Neural cell (in vitro differentiated cells): ENCODE measurements at regions not wholly inside any gene's neighbourhood (a gene's known extent, or its start where the extent isn't known, plus 50 kb on each side); places are given as distances from the start of the nearest gene placed in this dataset.

Experiments
- H2AFZ ChIP-seq: fragments of 200-600, 300-800 bp; sonication (generic), shearing (Covaris generic); 2 replicates; pipeline ENCODE4 v1.6.0; 2014; ENCODE audit warnings: low read depth, mild to moderate bottlenecking, antibody characterized with exemption, low read length, moderate library complexity
- H3F3A ChIP-seq: fragments of 200-600 bp; shearing (Covaris generic); 2 replicates; pipeline ENCODE4 v1.6.1; 2016; ENCODE audit warnings: mild to moderate bottlenecking, moderate library complexity, mixed read lengths, antibody characterized with exemption, low read length; ENCODE audit not compliant: insufficient read depth, poor library complexity, severe bottlenecking
- H3K27ac ChIP-seq: fragments of 200-600, 300-800 bp; sonication (generic), shearing (Covaris generic); 2 replicates; pipeline ENCODE4 v1.5.1; 2014; ENCODE audit warnings: mild to moderate bottlenecking, low read length, moderate library complexity
- H3K27me3 ChIP-seq: fragments of 300-800, 200-600 bp; sonication (generic), shearing (Covaris generic); 2 replicates; pipeline ENCODE4 v1.6.0; 2014; ENCODE audit warnings: mild to moderate bottlenecking, low read depth, low read length, moderate library complexity; ENCODE audit not compliant: insufficient read depth
- H3K36me3 ChIP-seq: fragments of 300-800, 200-600 bp; sonication (generic), shearing (Covaris generic); 2 replicates; pipeline ENCODE4 v1.5.1; 2014; ENCODE audit warnings: mild to moderate bottlenecking, antibody characterized with exemption, low read length, moderate library complexity; ENCODE audit not compliant: insufficient read depth
- H3K4me2 ChIP-seq: fragments of 300-800, 200-600 bp; sonication (generic), shearing (Covaris generic); 2 replicates; pipeline ENCODE4 v1.6.0; 2014; ENCODE audit warnings: mild to moderate bottlenecking, low read length
- H3K4me3 ChIP-seq: fragments of 300-800, 200-600 bp; sonication (generic), shearing (Covaris generic); 2 replicates; pipeline ENCODE4 v1.5.1; 2014; ENCODE audit warnings: mild to moderate bottlenecking, low read length, moderate library complexity
- H3K79me2 ChIP-seq: fragments of 200-600 bp; shearing (Covaris generic); replicated peaks from 2 replicates; pipeline ENCODE4 v1.6.0; 2014; ENCODE audit warnings: mild to moderate bottlenecking, low read length, moderate library complexity; ENCODE audit not compliant: insufficient read depth
- H3K9ac ChIP-seq: fragments of 300-800, 200-600 bp; sonication (generic), shearing (Covaris generic); 2 replicates; pipeline ENCODE4 v1.6.1; 2016; ENCODE audit warnings: mild to moderate bottlenecking, low read length, mixed read lengths
- H3K9me2 ChIP-seq: fragments of 200-600 bp; shearing (Covaris generic); 2 replicates; pipeline ENCODE4 v1.6.1; 2016; ENCODE audit warnings: mild to moderate bottlenecking, low read length, mixed read lengths; ENCODE audit not compliant: insufficient read depth
- H3K9me3 ChIP-seq: fragments of 200-600, 300-800 bp; sonication (generic), shearing (Covaris generic); 2 replicates; pipeline ENCODE4 v1.6.1; 2016; ENCODE audit warnings: mild to moderate bottlenecking, mixed run types, low read length, moderate library complexity, mixed read lengths
- H4K20me1 ChIP-seq: fragments of 200-600 bp; shearing (Covaris generic); 2 replicates; pipeline ENCODE4 v1.6.1; 2016; ENCODE audit warnings: mild to moderate bottlenecking, mixed run types; ENCODE audit not compliant: insufficient read depth
- CTCF ChIP-seq: fragments of 450-650 bp; IDR thresholded peaks from 2 replicates; pipeline ENCODE4 v1.5.1; 2014; ENCODE audit warnings: antibody characterized with exemption, mild to moderate bottlenecking, moderate library complexity; ENCODE audit not compliant: poor library complexity, severe bottlenecking
- EP300 ChIP-seq: fragments of 450-650 bp; conservative IDR thresholded peaks from 2 replicates; pipeline ENCODE4 v1.6.1; 2014; ENCODE audit warnings: antibody characterized with exemption, mild to moderate bottlenecking, moderate library complexity; ENCODE audit not compliant: poor library complexity, severe bottlenecking
- EZH2 ChIP-seq: fragments of 200-600, 300-800 bp; shearing (Covaris generic), sonication (generic); IDR thresholded peaks from 2 replicates; pipeline ENCODE4 v1.6.1; 2014; ENCODE audit warnings: antibody characterized with exemption, low read length, borderline replicate concordance, mild to moderate bottlenecking; ENCODE audit not compliant: insufficient read depth, poor library complexity, severe bottlenecking
- MXI1 ChIP-seq: fragments of 450-650 bp; conservative IDR thresholded peaks from 2 replicates; pipeline ENCODE4 v1.6.1; 2014; ENCODE audit warnings: antibody characterized with exemption, mild to moderate bottlenecking; ENCODE audit not compliant: poor library complexity, severe bottlenecking
- POLR2AphosphoS5 ChIP-seq: IDR thresholded peaks from 2 replicates; pipeline ENCODE4 v1.6.1; 2012
- RAD21 ChIP-seq: fragments of 450-650 bp; conservative IDR thresholded peaks from 2 replicates; pipeline ENCODE4 v1.6.1; 2014; ENCODE audit warnings: antibody characterized with exemption, mild to moderate bottlenecking, moderate library complexity
- REST ChIP-seq: IDR thresholded peaks from 2 replicates; pipeline ENCODE4 v1.6.1; 2012; ENCODE audit warnings: borderline replicate concordance
- SMC3 ChIP-seq: fragments of 450-650 bp; conservative IDR thresholded peaks from 2 replicates; pipeline ENCODE4 v1.6.1; 2014; ENCODE audit warnings: antibody characterized with exemption, mild to moderate bottlenecking, moderate library complexity; ENCODE audit not compliant: poor library complexity
- TAF1 ChIP-seq: IDR thresholded peaks from 2 replicates; pipeline ENCODE4 v1.6.1; 2012; ENCODE audit warnings: low read depth

GRCh38 chr10:9297580-9297979 lies 1243.1 kb downstream of the GATA3 start (continued):
- no peak for TF ChIP-seq SMC3

- H3K27ac ChIP-seq = no peak overlapping the region
- no peaks in the 10 kb centered on the region for H3K79me2 ChIP-seq
- H3K9ac ChIP-seq = no peak overlapping the region
- no peak for TF ChIP-seq CTCF
- TF ChIP-seq EZH2 = no peak
- TF ChIP-seq EP300 = no peak
- no peak for TF ChIP-seq RAD21
- no peak for TF ChIP-seq TAF1
- TF ChIP-seq MXI1 = no peak
- TF ChIP-seq POLR2AphosphoS5 = no peak
- H2AFZ ChIP-seq = no peak overlapping the region
- H3K9me2 ChIP-seq = no peaks in the 10 kb centered on the region
- no peaks in the 10 kb centered on the region for H3K36me3 ChIP-seq
- H3F3A ChIP-seq = no peaks in the 10 kb centered on the region
- H4K20me1 ChIP-seq = no peaks in the 10 kb centered on the region
- no peak overlapping the region for H3K4me3 ChIP-seq
- no peaks in the 10 kb centered on the region for H3K27me3 ChIP-seq
- no peak overlapping the region for H3K4me2 ChIP-seq
- no peaks in the 10 kb centered on the region for H3K9me3 ChIP-seq
Measured at GRCh38 chr10:9299966-9300365, 1245.5 kb downstream of the GATA3 start.

- TF ChIP-seq EP300 (no peak), MXI1 (no peak), SMC3 (peak; percentile 67), RAD21 (peak; percentile 62), TAF1 (no peak), REST (no peak), EZH2 (no peak), POLR2AphosphoS5 (no peak), CTCF (peak; percentile 62)
- Histone ChIP-seq H3K27me3 (no peaks in the 10 kb centered on the region), H3K9me3 (no peaks in the 10 kb centered on the region), H3K9me2 (no peaks in the 10 kb centered on the region), H3K36me3 (no peaks in the 10 kb centered on the region), H2AFZ (no peak overlapping the region), H3K79me2 (no peaks in the 10 kb centered on the region), H4K20me1 (no peaks in the 10 kb centered on the region), H3K27ac (no peak overlapping the region), H3F3A (no peaks in the 10 kb centered on the region), H3K9ac (no peak overlapping the region), H3K4me2 (no peak overlapping the region), H3K4me3 (no peak overlapping the region)
Measured at GRCh38 chr10:9301148-9301547, 1246.7 kb downstream of the GATA3 start.
